ENCODE measurements at regions not wholly inside any gene's neighbourhood (a gene's known extent, or its start where the extent isn't known, plus 50 kb on each side); places are given as distances from the start of the nearest gene placed in this dataset.

GRCh38 chr5:101212942-101213514 is 309.9 kb upstream of the ST8SIA4 start:
- no peak for TF ChIP-seq EP300 (conservative IDR thresholded peaks at IDR 0.05; ENCODE audit: poor library complexity, severe bottlenecking)
- no peak for TF ChIP-seq CTCF (IDR thresholded peaks at IDR 0.05; ENCODE audit: poor library complexity, severe bottlenecking)
- no peak for TF ChIP-seq EZH2 (IDR thresholded peaks at IDR 0.05; ENCODE audit: borderline replicate concordance, insufficient read depth, low read length, poor library complexity, severe bottlenecking)
- TF ChIP-seq POLR2AphosphoS5 (IDR thresholded peaks at IDR 0.05), result no peak
- no peak for TF ChIP-seq MXI1 (conservative IDR thresholded peaks at IDR 0.05; ENCODE audit: poor library complexity, severe bottlenecking)
- no peak for TF ChIP-seq RAD21 (conservative IDR thresholded peaks at IDR 0.05)
